ENCODE measurements at regions not wholly inside any gene's neighbourhood (a gene's known extent, or its start where the extent isn't known, plus 50 kb on each side); places are given as distances from the start of the nearest gene placed in this dataset.

DNA sequence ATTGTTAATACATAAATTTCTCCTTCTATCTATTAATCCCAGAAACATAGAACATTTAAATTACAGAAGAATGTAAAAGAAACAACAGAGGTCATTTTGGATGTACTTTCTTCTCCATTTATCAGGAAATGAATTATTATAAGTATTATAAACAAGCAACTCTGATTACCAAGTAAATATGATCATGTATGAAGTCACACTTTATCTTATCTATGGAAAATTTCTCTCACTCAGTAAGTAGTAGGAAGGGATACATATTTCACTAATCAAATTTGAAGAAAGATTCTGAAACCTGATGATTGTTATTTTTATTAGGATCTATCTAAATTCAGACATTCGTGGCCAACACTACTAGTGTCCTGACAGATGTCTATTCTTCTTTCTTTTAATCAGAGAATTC lies 770.7 kb downstream of the LTN1 start:
- DNase-seq: no peak
- intact Hi-C loops (cut with DNase I; ENCODE audit: low total_unique reads): no loop called here
- WGBS, 2 donors (ENCODE audit: low coverage in 1 of 2): 73 to 91% methylated on average over 1 of the region's 1 CpG
- no peak overlapping the region for H3K4me3 ChIP-seq
- in situ Hi-C loops (cut with MboI; ENCODE audit: low pct_ligation_motif_present in 1 of 4, low pct_unique_long_range_greater_than_20kb in 1 of 4, low sequenced_read_pairs in 3 of 4): no loop called here
- H3K4me1 ChIP-seq: no peaks in the 10 kb centered on the region
- no peaks in the 10 kb centered on the region for H3K36me3 ChIP-seq
- TF ChIP-seq EP300 (IDR thresholded peaks at IDR 0.05; ENCODE audit: low read depth): no peak
- TF ChIP-seq POLR2AphosphoS5 (IDR thresholded peaks at IDR 0.05): no peak
- TF ChIP-seq, protein P1, sequence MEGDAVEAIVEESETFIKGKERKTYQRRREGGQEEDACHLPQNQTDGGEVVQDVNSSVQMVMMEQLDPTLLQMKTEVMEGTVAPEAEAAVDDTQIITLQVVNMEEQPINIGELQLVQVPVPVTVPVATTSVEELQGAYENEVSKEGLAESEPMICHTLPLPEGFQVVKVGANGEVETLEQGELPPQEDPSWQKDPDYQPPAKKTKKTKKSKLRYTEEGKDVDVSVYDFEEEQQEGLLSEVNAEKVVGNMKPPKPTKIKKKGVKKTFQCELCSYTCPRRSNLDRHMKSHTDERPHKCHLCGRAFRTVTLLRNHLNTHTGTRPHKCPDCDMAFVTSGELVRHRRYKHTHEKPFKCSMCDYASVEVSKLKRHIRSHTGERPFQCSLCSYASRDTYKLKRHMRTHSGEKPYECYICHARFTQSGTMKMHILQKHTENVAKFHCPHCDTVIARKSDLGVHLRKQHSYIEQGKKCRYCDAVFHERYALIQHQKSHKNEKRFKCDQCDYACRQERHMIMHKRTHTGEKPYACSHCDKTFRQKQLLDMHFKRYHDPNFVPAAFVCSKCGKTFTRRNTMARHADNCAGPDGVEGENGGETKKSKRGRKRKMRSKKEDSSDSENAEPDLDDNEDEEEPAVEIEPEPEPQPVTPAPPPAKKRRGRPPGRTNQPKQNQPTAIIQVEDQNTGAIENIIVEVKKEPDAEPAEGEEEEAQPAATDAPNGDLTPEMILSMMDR (IDR thresholded peaks at IDR 0.05): no peak
- no peak for TF ChIP-seq POLR2A (IDR thresholded peaks at IDR 0.05)
- no peak overlapping the region for H3K27ac ChIP-seq
- no peaks in the 10 kb centered on the region for H3K27me3 ChIP-seq
- no peaks in the 10 kb centered on the region for H3K9me3 ChIP-seq

DNA sequence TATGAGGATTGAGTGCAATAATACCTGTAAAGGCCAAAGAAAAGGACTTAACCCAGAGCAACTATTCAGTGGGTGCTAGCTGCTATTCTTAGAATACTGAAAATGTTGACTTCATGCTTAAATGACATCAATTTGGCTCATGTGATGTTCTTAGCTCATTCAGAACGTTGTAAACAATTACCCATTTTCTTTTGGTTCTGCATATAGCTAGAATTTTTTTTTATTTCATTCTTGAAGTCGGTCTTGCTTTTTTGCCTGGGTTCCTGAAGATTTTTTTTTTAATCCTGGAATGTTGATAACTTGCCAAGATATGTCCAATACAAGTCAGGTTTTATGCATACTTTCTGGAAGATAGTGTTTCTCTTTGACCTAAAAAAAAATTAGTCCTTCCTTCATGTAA lies 772.0 kb downstream of the LTN1 start:
- 30 to 57% methylated on average over 2 of the region's 2 CpGs for WGBS, 2 donors (ENCODE audit: low coverage in 1 of 2)
- Histone ChIP-seq H3K4me1 (no peaks in the 10 kb centered on the region), H3K9me3 (no peaks in the 10 kb centered on the region), H3K27me3 (no peaks in the 10 kb centered on the region), H3K27ac (no peak overlapping the region), H3K36me3 (no peaks in the 10 kb centered on the region), H3K4me3 (no peak overlapping the region)
- DNase-seq: no peak
- in situ Hi-C loops (cut with MboI; ENCODE audit: low pct_ligation_motif_present in 1 of 4, low pct_unique_long_range_greater_than_20kb in 1 of 4, low sequenced_read_pairs in 3 of 4) (no loop called here), intact Hi-C loops (cut with DNase I; ENCODE audit: low total_unique reads) (no loop called here)
- TF ChIP-seq, protein P1 (IDR thresholded peaks at IDR 0.05): no peak
- TF ChIP-seq POLR2AphosphoS5 (IDR thresholded peaks at IDR 0.05) (no peak), EP300 (IDR thresholded peaks at IDR 0.05; ENCODE audit: low read depth) (no peak), POLR2A (IDR thresholded peaks at IDR 0.05) (no peak)

DNA sequence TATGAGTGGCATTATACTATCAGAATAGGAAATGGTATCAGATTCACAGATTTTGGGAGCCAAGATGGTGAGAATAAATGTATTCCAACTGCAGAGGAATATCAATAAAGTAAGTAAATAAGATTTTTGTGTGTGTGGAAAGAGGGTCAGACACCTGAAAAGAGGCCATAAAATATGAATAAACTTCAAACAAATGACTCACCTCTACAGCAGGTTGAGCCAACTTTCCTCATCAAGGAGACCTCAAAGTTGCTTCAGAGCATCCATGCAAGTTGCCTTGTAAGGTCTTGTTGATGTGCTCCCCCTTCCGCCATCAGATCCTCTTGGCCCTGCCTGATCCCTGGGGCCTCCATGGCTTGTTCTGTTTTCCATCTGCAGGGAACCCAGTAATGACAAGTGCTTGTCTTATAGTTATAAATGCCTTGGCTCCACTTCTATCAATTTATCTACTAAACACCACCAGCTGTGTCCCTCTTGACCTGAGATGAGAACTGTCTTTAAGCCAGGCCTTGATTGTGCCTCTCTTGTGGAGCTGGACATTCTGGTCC lies 775.6 kb downstream of the LTN1 start:
- in situ Hi-C loops (cut with MboI; ENCODE audit: low pct_ligation_motif_present in 1 of 4, low pct_unique_long_range_greater_than_20kb in 1 of 4, low sequenced_read_pairs in 3 of 4): no loop called here
- 45 to 54% methylated on average over 1 of the region's 1 CpG for WGBS, 2 donors (ENCODE audit: low coverage in 1 of 2)

DNA sequence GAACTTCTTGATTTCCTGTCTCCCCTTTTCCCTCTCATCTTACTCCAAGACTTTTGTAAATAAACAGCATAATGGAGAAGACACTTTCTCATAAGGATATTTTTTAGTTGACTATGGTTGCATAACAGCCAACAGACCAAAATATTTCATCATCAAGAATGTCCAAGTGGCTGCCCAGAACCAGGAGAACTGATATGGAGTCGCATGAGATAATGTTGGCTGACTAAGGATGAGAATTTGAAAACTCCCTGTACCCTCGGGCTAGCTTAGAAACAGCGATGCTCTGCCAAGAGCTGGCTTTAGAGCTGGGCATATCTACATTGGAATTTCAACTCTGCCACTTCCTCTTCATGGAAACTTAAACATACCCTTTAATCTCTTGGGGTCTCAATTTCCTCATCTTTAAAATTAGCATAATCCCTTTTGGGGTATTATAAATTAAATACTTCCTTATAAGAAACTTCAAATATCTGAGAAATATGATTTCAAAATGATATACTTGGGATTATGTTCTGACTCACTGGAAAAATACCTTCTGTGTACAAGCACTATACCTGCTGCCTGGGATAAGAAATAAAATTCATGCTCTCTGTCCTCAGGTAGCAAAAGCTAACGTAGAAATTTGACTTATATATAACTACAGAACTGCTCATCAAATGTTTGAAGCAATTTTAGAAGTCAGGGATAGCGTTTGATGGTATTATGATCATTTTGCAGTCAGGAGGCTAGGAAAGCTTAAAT lies 777.3 kb downstream of the LTN1 start:
- Histone ChIP-seq H3K4me3 (no peak overlapping the region), H3K27me3 (no peaks in the 10 kb centered on the region), H3K9me3 (no peaks in the 10 kb centered on the region), H3K27ac (no peak overlapping the region), H3K36me3 (no peaks in the 10 kb centered on the region), H3K4me1 (no peaks in the 10 kb centered on the region)
- 54 to 71% methylated on average over 4 to 5 of the region's 5 CpGs for WGBS, 2 donors (ENCODE audit: low coverage in 1 of 2)
- DNase-seq: no peak
- intact Hi-C loops (cut with DNase I; ENCODE audit: low total_unique reads) (no loop called here), in situ Hi-C loops (cut with MboI; ENCODE audit: low pct_ligation_motif_present in 1 of 4, low pct_unique_long_range_greater_than_20kb in 1 of 4, low sequenced_read_pairs in 3 of 4) (no loop called here)
- TF ChIP-seq, protein P1 (IDR thresholded peaks at IDR 0.05): no peak
- TF ChIP-seq EP300 (IDR thresholded peaks at IDR 0.05; ENCODE audit: low read depth): no peak
- TF ChIP-seq POLR2AphosphoS5 (IDR thresholded peaks at IDR 0.05): no peak
- TF ChIP-seq POLR2A (IDR thresholded peaks at IDR 0.05): no peak

More for the DNA sequence above, 775.6 kb downstream of the LTN1 start:
- no peak for DNase-seq
- Histone ChIP-seq H3K27ac (no peak overlapping the region), H3K4me1 (no peaks in the 10 kb centered on the region), H3K36me3 (no peaks in the 10 kb centered on the region), H3K27me3 (no peaks in the 10 kb centered on the region), H3K4me3 (no peak overlapping the region), H3K9me3 (no peaks in the 10 kb centered on the region)
- intact Hi-C loops (cut with DNase I; ENCODE audit: low total_unique reads): no loop called here
- TF ChIP-seq, protein P1 (IDR thresholded peaks at IDR 0.05): no peak
- TF ChIP-seq EP300 (IDR thresholded peaks at IDR 0.05; ENCODE audit: low read depth): no peak
- TF ChIP-seq POLR2A (IDR thresholded peaks at IDR 0.05): no peak

All from transverse colon (tissue), 4 donors.